Stimulated activated CD8-positive, alpha-beta memory T cell treated with anti-CD3 and anti-CD28 coated beads, Interleukin-2, amount 100 ng/mL, for 48 hours (primary cell): ENCODE measurements at regions not wholly inside any gene's neighbourhood (a gene's known extent, or its start where the extent isn't known, plus 50 kb on each side); places are given as distances from the start of the nearest gene placed in this dataset.
"Not testable (repeated sequence)": the region's sequence is repeated elsewhere in the genome, so short reads cannot be mapped to it uniquely, and the experiment has no call there.

Experiments used
- DNase-seq, 2 donors: peaks; one replicate each; pipeline ENCODE4 v3.0.0-alpha.2; 2020; ENCODE audit warnings: low read depth in 2 of 2

- no peak for DNase-seq
Measured at GRCh38 chr7:4437916-4438315, 244.2 kb upstream of the FOXK1 start.

DNA sequence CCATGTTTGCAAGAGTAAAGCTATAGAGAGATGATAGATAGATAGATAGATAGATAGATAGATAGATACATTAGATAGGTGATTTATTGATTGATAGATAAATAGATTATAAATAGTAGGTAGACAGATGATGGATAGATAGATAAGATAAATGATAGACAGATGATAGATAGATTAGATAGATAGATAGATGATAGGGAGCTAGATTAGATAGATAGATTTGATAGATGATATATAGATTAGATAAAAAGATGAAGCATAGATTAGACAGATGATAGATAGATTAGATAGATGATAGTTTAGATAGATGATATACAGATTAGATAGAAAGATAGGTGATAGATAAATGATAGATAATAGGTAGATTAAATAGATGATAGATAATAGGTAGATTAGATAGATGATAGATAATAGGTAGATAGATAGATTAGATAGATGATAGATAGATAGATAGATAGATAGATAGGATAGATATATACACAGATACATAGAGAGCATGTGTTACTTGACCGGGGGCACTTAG, 243.3 kb upstream of the FOXK1 start:
- DNase-seq: no peak

GRCh38 chr7:4439444-4439843, 242.7 kb upstream of the FOXK1 start:
- DNase-seq: no peak

- no peak for DNase-seq
Measured at GRCh38 chr7:4444106-4444505, 238.0 kb upstream of the FOXK1 start.

DNA sequence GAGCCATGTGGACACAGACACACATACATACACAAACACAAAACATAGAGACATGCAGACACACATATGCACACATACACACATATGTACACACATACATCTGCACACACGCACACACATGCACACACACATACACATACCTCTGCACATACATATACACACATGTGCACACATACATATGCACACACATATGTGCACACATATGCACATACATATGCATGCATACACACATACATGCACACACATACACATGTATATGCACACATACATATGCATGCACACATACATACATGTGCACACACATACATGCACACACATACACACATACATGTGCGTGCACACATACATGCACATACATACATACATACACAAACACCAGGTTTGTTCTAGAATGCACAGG, 236.3 kb upstream of the FOXK1 start:
- no peak for DNase-seq

- no peak for DNase-seq
Measured at GRCh38 chr7:4449263-4449662, 232.8 kb upstream of the FOXK1 start.

- DNase-seq: no peak
Measured at GRCh38 chr7:4450483-4450882, 231.6 kb upstream of the FOXK1 start.

GRCh38 chr7:4460597-4460996, 221.5 kb upstream of the FOXK1 start:
- DNase-seq: no peak

GRCh38 chr7:4461531-4461930, 220.6 kb upstream of the FOXK1 start:
- no peak for DNase-seq

GRCh38 chr7:4468320-4469102, 213.6 kb upstream of the FOXK1 start:
- no peak for DNase-seq

- DNase-seq: no peak
Measured at GRCh38 chr7:4470246-4470645, 211.8 kb upstream of the FOXK1 start.

DNA sequence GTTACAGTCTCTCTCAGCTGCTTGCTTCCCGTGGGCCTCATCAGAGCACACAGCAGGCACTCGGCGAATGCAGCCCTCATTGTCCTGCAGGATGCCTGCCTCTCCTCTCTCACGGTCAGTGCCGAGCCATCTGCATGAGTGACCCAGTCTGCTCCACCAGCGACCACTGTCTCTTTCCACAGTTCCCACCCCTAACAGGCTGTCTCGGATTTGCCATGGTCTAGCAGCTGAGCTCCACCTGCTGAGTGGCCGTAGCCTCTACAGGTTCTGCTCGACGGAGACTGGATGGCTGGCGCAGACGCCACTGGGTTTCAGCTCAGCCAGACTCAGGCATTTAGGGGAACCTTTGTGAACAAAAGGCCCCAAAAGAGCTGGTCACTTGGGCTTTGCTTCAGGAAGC, 209.4 kb upstream of the FOXK1 start:
- no peak for DNase-seq

DNA sequence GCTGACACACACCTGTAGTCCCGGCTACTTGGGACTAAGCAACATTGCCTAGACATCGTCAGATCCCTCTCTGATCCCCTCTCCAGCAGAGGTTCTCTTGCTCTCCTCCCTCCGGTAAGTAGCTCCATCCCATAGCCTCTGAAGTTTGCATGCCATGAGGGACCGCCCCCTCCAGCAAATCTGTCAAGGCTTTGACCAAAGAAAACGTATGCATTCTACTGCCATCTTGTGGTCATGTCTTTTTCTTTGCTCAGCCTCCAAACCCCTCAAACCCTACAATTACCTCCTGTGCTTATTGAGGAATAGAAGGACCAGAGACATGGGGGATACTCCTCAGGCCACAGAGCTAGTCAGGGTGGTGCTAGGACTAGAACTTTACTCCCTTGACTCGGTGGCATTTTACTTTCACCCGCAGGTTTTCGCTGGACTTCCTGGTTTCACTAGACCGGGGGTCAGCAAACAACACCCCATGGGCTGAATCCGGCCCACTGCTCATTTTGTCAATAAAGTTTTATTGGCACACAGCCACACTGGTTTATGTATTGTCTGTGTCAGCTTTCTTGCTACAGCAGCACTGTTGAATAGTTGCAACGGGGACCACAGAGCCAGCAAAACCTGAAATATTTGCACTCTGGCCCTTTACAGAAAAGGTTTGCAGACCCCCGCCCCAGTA, 202.6 kb upstream of the FOXK1 start:
- no peak for DNase-seq

GRCh38 chr7:4480131-4480530, 202.0 kb upstream of the FOXK1 start:
- DNase-seq: not testable (repeated sequence)

GRCh38 chr7:4483851-4484250, 198.2 kb upstream of the FOXK1 start:
- DNase-seq: no peak

DNA sequence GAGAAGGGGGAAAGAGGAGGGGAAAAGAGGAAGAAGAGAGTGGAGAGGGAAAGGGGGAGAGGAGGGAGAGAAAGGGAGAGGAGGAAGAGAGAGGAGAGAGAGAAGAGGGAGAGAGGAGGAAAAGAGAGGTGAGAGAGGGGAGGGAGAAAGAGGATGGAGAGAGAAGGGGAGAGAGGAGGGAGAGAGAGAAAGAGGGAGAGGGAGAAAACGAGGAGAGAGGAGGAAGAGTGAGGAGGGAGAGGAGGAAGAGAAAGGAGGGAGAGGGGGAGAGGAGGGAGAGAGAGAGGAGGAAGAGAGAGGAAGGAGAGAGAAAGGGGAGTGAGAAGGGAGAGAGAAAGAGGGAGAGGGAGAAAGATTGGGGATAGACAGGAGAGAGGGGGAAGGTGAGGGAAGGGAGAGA, 197.6 kb upstream of the FOXK1 start:
- no peak for DNase-seq

DNA sequence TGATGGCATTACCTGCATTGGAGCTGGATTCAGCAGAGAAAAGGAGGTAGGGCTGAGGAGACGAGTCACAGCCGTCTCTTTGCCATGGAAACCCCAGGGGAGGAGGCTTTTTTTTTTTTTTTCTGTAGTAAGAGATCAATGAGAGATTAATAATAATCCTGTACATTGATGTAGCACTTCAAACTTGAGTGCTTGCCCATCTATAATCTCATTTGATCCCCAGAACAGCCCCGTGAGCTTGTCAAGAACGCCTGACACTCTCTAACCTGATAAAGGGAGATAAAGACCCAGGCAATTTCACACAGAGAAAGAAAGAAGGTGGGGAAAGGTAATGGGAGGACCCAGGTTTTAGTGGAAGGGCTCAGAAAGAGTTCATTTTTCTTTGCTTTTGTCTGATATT, 195.2 kb upstream of the FOXK1 start:
- no peak for DNase-seq

GRCh38 chr7:4496911-4497310, 185.2 kb upstream of the FOXK1 start:
- DNase-seq: not testable (repeated sequence)

DNA sequence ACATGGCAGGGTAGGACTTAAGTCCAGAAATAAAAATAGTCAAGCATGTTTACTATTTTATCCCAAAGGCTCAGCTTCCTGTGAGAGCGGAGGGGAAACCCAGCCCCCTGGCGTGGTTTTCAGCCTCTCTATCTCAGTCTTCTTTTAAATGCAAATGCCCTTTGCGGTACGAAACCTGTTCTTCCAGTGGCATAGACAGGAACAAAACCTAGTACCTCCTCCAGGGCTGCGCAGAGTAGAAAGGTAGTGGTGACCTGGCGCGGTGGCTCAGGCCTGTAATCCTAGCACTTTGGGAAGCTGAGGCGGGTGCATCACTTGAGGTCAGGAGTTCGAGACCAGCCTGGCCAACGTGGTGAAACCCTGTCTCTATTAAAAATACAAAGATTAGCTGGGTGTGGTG, 181.3 kb upstream of the FOXK1 start:
- no peak for DNase-seq

DNA sequence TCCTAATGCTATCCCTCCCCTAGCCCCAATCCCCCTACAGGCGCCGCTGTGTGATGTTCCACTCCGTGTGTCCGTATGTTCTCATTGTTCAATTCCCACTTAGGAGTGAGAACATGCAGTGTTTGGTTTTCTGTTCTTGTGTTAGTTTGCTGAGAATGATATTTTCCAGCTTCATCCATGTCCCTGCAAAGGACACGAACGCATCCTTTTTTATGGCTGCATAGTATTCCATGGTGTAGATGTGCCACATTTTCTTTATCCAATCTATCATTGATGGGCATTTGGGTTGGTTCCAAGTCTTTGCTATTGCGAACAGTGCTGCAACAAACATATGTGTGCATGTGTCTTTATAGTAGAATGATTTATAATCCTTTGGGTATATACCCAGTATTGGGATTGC, 174.2 kb upstream of the FOXK1 start:
- DNase-seq: not testable (repeated sequence)

GRCh38 chr7:4513450-4513849, 168.6 kb upstream of the FOXK1 start:
- no peak for DNase-seq

DNA sequence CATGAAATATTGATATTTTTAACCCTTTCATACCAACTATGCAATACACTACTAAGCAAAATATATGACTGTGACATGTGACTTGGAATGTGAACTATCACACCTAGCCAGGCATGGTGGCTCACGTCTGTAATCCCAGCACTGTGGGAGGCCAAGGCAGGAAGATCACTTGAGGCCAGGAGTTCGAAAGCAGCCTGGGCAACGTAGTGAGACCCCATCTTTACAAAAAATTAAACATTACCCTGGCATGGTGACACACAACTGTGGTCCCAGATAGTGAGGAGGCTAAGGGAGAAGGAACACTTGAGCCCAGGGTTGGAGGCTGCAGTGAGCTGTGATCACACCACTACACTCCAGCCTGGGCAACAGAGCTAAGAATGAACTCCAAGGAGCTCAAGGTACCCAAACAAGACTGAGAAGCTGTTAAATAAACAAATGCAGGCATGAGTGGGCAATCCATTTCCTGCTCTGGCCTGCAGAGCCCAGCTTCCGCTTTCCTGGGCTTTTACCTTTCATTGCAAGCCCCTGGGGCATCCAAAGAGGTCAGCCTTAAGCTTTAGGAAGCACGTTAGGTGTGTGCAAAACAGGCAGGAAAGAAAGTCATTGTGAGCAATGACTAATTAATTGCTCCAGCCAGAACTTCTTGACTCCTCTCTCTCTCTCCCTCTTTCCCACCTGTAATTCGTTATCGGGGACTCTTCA, 162.1 kb upstream of the FOXK1 start:
- DNase-seq: no peak

DNA sequence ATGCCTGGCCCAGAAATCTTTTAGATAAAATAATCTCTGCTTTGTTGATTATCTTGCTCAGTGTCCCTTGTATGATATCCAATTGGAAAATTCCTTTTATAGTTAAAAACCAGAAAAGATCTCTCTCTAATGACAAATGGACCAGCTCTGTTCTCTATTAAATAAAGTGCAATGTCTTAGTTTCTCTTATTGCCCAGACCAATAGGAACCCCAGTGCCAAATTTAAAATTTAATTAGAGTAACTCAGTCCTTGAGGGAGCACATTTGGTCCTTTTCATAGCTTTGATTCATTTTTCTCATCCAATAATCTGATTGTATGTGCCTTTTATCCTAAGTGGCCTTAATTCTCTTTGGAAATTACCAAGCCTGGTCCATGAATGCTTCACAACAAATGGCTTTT, 158.9 kb upstream of the FOXK1 start:
- DNase-seq: no peak
